ENCODE measurements at regions not wholly inside any gene's neighbourhood (a gene's known extent, or its start where the extent isn't known, plus 50 kb on each side); places are given as distances from the start of the nearest gene placed in this dataset.

GRCh38 chr2:129438501-129439057 lies 540.9 kb upstream of the RAB6C start:
- no peak for DNase-seq

- DNase-seq, result no peak
Observed at GRCh38 chr2:129439406-129440302, 539.8 kb upstream of the RAB6C start.

GRCh38 chr2:129441610-129442009 lies 537.9 kb upstream of the RAB6C start:
- DNase-seq, result no peak

GRCh38 chr2:129443235-129443864 lies 536.1 kb upstream of the RAB6C start:
- no peak for DNase-seq

- DNase-seq, result no peak
Observed at GRCh38 chr2:129443865-129444739, 535.4 kb upstream of the RAB6C start.

GRCh38 chr2:129444751-129445150 lies 534.7 kb upstream of the RAB6C start:
- no peak for DNase-seq

GRCh38 chr2:129456691-129457090 lies 522.8 kb upstream of the RAB6C start:
- no peak for DNase-seq

GRCh38 chr2:129457277-129457818 lies 522.1 kb upstream of the RAB6C start:
- DNase-seq, result no peak

- DNase-seq, result no peak
Observed at GRCh38 chr2:129458006-129458405, 521.5 kb upstream of the RAB6C start.

- DNase-seq, result no peak
Observed at GRCh38 chr2:129458436-129458835, 521.0 kb upstream of the RAB6C start.

GRCh38 chr2:129459200-129459876 lies 520.1 kb upstream of the RAB6C start:
- DNase-seq, result no peak

- no peak for DNase-seq
Observed at GRCh38 chr2:129459881-129460280, 519.6 kb upstream of the RAB6C start.

- no peak for DNase-seq
Observed at GRCh38 chr2:129460299-129461198, 518.9 kb upstream of the RAB6C start.

- no peak for DNase-seq
Observed at GRCh38 chr2:129462349-129462748, 517.1 kb upstream of the RAB6C start.

- no peak for DNase-seq
Observed at GRCh38 chr2:129462967-129463366, 516.5 kb upstream of the RAB6C start.

- DNase-seq, result no peak
Observed at GRCh38 chr2:129464036-129464435, 515.4 kb upstream of the RAB6C start.

GRCh38 chr2:129464631-129465030 lies 514.8 kb upstream of the RAB6C start:
- no peak for DNase-seq

GRCh38 chr2:129465045-129465444 lies 514.4 kb upstream of the RAB6C start:
- DNase-seq, result no peak

GRCh38 chr2:129466389-129466788 lies 513.1 kb upstream of the RAB6C start:
- DNase-seq, result no peak

- no peak for DNase-seq
Observed at GRCh38 chr2:129467012-129467779, 512.3 kb upstream of the RAB6C start.
